NCI-H2029 treated with DMSO at 0.1 percent for 48 hours (cell line): ENCODE measurements at regions not wholly inside any gene's neighbourhood (a gene's known extent, or its start where the extent isn't known, plus 50 kb on each side); places are given as distances from the start of the nearest gene placed in this dataset.

Experiments
- DNase-seq: peaks from one replicate; lab custom pipeline; 2025; lab: John Stamatoyannopoulos, UW

DNA sequence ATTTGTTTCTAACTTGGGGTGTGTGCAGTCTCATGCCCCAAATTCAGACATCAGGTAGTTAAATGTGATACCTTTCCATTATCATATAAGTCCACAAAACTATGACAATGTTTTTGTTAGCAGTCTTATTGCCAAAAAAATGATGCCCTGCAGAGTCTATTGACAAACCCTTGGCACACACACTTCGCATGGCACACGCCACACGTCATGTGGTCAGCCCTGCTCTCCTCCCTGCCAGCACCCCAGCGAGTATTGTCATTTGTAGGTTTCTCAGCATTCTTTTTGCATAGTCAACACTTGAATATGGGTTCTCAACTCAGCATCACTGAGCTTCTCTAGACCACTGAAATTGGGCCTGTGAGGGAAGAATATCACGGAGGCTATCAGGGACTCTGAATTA is 356.0 kb downstream of the INHBA start:
- DNase-seq, result no peak

DNA sequence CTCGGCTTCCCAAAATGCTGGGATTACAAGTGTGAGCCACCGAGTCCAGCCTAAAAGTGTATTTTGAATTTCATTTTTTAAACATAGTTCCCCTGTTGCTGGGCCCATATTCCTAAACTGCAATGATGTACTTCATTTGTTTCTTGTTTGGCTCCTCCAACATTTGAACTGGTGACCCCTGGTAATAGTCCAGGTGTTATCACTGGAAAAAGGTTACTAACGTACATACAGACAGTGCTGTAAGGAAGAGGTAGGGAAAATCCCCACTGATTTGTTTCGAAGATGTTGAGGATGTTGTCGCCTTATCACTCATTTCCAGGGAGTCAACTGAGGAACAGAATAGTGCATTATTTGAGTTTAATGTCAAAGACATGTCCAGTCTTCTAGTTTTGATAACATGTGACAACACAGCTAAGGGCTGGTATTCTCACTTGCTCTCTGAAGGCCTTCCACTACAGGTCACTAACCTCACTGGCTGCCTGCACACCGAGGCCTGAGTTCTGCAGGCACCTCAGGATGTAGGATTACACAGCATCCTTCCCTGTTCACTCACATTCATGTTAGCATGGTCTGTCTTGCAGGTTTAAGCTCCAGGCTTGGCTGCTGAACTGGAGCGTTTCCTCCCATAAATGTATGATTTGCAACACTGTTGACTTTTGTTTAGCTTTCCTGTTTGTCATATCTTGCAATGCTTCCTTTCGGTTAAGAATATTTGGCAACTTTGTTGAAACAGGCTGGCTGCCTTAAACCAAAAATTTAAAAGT is 362.8 kb downstream of the INHBA start:
- DNase-seq, result no peak

DNA sequence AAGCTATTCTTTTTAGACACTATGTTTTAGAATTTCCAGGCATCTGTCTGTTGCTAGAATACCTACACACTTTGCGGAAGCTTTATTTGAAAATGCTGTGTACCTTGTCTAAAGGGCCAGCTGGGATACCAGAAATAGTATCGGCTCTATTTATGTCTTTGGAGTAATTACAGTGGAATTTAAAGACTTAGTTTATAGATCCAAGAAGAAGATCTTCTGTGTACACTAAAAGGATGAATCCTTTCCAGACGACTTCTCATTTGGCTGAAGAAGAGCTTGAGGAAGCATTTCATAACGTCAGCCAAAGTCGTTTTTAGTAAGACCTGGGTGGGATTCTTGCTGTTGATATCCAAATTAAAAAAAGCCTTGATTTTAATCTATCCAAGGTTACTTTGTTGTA is 365.9 kb downstream of the INHBA start:
- DNase-seq, result no peak

DNA sequence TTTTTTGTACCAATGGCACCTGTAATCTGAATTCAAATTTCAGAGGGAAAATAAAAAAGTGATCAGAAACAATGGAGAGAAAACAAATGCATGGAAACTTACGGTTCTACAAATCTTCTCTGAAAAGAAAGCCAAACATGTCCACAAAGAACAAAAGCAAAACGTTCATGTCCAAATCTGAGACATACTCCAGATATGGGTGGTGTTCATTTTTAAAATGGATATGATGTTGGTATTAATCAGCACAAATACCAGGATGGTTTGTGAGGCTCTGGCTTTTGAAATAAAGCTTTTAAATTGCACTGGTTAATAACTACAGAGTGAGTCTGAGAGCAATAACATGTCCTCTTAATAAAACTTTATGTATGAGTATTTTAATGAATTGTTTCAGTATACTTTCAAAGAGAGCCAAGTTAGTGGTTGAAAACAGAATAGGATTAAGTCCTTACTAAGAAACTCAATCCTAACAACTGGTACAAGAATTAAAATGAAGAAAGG is 366.4 kb downstream of the INHBA start:
- no peak for DNase-seq

DNA sequence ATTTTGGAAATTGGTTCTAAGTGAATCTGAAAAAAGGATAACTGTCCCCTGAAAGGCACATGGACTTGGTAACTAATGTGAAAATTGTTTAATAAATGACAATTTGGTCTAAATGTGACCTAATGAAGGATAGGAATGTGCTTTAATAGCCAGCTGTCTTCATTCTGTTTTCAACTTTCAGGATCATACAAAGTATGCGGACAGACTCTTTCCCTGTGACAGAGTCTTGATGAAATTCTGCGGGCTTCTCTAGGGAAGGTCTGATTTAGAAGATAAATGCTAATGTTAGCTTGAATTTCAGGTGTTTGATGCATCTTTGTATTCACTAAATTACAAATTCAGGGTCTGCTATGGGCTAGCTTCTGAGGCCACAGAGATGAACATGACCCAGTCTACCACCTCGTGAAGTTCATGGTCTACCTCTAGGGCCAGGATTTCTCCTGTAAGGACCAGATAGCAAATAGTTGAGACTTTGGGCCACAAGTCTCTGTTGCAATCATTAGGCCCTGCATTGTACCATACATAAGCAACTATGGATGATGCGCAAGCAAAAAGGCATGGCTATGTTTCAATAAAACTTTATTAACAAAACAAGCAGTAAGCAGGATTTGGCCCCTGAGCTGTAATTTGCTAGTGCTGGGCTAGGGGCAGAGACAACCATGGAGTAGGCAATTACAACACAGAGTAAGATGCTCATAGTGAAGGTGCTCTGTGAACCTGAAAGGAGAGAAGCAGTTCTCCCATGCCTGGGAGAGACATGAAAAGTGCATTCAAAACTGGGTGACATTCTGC is 368.6 kb downstream of the INHBA start:
- DNase-seq, result no peak

DNA sequence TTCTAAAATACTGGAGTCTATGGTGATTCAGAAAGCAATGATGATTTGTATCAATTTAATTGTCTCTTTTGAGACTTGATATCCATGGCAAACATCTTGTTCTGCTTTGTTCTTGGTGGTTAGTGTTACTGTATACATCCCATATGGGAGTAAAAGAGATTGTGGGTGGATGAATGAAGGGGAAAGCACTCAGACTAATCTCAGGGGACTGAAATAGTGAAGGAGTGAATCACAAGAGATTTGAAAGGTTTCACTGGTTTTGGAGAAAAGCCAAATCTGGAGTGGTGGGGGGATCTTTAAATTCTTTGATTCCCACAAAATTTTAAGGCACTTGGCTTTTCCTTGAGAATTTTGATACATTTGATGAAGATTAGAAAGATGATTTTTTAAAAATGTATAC is 369.4 kb downstream of the INHBA start:
- DNase-seq, result no peak

DNA sequence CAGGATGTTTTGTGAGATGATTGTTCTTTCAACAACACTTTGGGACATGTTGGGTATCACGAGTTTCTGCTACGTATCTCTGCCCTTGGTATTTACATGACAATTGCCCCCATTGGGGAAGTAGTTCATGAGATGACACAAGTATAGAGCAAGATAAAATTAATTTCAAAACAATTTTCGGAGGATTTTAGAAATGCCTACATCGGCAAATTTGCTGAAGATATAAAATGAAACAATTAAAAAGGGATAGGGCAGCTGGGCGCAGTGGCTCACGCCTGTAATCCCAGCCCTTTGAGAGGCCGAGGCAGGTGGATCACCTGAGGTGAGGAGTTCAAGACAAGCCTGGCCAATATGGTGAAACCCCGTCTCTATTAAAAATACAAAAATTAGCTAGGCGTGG is 371.7 kb downstream of the INHBA start:
- DNase-seq, result no peak

DNA sequence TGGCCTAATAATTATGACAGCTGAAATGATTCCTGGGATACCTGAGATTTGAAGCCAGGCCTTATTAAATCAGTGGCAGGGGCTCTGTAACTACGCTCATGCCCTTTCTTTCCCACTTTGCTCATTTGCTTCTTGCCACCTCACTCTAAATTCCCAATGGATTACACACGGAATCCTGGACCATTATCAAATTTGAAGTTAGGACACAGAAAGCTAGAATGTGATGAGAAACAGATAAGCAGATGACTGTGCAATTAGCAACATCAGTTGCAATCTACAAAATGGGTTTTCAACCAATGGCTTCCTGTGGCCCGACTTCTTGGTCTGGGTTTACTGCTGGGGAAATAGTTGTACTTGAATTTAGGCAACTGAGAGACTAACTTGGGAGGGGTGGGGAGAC is 374.3 kb downstream of the INHBA start:
- DNase-seq, result no peak

DNA sequence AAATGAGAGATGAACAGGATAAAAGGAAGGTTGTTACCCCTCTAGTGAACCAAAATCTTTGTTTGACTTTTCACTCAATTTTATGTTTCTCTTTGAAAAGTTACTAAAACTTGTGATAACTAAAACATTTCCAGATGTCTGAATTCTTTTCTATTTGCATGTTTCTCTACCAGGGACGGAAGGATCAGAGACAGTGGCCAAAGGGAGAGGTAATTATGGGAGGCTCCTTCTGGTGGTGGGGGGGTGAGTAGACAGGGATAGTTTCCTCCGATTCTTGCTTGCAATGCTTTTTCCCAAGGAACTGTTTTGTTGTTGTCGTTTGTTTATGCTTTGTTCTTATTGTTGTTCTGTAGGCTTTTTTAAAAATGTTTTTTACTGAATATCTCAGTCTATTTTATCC is 374.8 kb downstream of the INHBA start:
- DNase-seq, result no peak

DNA sequence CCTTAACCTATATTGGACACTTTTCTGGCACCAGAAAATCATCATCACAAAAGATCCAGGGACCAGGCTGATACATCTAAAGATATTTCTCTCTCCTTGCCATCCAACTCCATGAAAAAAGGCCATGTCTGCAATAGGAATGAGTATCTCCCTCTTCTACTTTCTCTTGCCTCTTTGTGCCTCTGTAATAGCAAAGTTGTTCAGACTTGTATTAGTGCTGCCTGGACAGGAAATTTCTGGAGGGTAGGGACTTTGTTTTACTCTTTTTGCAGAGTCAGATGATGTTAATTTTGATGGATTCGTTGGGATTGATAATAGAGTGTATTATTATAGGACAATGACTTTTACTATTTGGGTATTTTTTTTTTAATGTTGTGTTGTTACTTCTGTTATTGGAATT is 376.3 kb downstream of the INHBA start:
- DNase-seq, result no peak

DNA sequence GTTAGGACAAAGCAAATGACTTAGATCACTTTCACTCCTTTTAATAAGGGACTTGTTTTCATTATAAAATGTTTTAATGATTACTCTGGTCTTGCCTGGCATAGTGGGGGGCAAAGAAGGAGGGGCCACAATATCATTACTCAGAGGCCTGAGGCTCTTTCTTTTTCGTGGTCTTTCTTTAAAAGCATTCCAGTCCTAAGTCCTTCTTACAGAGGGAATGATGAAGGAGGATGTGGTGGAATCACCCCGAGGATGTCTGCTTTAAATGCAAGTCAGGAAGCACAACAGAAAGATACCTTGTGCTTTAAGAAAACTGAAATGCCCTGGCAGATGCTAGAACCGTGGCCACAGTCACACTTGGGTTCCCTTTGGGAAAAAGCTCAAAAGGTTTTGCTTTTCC is 379.1 kb downstream of the INHBA start:
- DNase-seq, result no peak

DNA sequence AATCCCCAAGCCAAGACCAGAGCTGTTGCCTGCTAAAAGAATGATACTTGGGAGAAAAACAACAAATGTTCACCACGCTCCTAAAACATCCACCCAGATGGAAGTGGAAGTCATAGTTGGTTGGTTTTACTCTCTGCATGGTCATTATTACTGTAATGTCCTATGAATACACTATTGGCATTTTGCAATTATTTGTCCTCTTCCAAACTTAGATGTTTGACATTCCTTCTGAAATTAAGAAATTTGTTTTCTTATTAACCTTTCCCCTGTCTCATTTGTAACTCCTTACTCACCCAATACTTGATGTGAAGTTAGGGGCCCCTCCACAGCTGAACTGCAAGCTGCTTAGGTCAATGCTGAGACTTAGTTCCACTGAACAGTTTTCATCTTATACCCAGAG is 383.3 kb downstream of the INHBA start:
- DNase-seq, result no peak

DNA sequence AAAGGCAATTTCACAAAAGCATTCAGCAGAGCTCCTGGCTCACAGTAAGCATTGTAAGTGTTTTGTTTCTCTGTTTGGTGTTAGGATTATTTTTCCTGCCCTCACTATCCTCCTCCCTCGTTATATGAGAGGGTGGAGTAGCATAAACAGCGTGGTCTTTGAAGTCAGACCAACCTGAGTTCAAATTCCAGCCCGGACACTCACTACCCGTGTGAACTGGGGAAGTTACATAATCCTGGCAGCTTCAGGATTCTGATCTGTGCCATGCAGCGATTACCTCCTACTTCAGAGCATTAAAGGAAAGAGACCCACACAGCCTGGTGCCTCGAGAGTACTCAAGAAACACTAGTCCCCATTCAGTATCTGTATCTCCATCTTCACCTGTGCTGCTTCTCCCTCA is 386.5 kb downstream of the INHBA start:
- no peak for DNase-seq

DNA sequence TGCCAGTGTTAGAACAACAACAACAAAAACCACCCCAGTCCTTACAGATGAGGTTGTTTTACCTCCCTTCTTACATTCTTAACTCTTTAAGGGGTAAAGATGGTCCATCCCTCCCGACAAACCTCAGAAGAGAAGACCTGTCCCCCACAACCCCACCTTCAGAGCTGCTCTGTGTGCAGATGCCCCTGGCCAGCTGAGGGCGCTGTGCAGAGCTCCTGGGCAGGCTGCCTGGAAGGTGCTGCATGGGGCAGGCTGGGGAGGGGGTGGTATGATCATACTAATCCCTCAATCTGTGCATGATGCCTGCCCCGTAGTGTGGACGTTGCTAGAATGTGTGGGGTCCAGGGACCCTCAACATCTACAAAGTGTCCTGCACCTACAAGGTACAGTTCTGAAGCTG is 387.1 kb downstream of the INHBA start:
- no peak for DNase-seq

DNA sequence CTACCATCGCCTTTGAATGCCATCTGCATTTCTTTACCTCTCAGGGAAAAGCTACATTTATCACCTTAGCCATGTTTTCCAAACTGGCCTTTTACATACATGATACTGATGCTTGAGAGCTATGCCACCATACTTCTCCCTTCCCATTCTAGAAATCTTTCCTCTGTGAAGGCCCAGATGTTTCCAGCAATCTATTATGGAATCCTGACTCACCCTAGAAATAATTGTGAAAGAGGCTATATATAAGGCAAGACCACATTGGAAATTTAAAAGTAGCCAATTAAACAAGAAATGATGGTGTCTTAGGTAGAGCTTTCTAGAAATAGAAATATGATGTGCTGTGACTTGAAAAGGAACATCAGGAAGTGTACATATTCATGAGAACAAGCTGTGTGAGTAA is 389.7 kb downstream of the INHBA start:
- no peak for DNase-seq

DNA sequence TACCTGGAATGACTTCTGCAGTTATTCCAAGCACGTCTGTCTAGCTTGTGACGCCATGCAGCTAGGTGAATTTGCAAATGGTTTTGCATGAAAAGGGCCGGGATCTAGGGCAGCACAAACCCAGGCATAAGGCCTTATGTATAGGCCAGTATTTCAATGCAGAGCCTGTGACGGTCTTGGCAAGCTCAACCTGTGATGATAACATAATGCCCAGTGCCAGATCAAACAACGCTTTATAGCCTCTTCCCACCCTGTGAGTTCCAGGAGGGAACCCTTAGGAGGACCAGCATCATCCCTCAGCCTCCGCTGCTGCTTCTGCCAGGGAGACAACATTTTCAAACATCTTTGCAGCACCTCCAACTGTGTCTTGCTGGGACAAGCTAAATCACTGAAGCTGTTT is 390.7 kb downstream of the INHBA start:
- no peak for DNase-seq

DNA sequence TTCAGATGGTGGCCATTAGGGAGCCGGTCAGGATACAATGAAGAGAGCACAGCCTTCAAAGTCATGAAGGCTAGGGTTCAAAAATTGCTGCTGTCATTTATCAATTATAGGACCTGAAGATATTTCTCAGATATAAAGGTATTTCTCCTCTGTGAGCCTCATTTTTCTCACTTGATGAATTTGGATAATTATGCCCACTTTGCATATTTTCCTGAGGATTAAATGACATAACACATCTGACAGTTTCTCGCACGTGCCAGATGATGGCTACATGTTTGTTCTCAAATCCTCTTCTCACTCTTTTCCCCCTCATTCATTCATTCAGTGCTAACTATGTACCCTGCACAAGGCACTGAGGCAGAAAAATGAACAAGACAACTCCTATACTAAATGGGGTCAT is 391.6 kb downstream of the INHBA start:
- no peak for DNase-seq

DNA sequence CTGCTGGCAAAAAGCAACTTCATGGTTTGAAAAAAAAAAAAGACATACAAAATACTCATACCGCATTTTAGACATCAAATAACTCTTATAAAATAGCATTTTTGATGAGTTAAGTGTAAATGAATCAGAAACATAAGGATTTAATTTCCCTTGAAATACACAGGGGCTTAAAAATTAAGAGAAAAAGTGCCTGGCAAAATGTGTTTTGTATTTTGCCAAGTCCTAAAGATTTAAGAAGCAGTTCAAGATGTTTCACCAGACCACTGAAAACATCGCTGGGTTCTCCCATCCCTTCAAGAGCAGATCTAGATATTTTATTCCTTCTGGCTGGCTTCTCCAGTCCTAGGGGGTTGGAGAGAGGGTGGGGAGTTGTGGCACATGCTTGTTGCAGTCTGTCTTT is 396.4 kb downstream of the INHBA start:
- no peak for DNase-seq

DNA sequence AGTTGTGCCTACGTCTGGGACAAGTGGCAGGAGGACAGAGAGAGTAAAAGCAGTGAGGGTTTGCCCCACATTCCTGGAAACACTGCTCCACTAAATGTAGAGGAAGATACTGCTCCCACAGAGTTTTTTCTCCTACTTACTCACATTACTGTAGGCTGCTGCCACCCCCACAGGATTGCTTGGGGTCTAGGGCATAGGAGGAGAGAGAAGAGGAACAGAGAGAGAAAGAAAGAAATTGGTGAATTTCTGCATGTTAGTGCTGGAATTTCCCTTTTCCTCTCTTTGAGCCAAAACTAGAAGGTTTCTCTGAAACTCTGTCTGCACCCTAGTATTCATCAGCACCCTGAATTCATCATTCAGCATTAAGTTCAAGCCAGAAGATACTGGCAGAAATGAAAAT is 397.9 kb downstream of the INHBA start:
- DNase-seq, result no peak

DNA sequence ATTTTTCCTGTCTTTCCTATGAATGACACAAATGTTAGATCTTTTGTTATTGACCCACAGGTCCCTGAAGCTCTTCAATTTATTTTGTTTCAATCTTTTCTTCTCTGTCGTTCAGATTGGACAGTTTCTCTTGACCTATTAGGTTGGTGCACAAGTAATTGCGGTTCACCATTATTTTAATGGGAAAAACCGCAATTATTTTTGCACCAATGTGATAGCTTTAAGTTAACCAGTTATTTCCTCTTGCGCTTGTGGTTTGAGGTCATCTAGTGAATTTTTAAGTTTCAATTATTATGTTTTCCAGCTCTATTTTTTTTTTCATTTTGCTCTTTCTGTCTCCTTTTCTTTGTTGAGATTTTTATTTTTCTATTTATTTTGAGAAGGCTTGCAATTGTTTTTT is 399.2 kb downstream of the INHBA start:
- no peak for DNase-seq

DNA sequence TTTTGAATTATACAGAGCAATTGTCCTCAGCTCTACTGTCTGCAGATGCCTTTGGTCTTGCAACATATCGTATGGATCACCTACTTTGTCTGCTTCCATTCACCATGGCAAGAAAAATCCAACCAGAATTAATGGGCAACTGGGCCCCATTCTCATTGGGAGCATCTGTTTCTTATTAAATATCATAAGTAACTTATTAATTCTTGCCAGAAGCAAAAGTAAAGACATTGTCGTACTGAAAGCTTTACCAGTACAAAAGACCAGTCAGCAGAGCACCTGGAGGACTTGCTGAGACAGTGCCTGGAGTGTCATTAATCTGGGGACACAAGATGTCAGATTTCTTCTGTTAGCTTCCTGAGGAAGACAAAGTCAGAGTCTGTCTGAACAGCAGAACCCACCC is 404.5 kb downstream of the INHBA start:
- DNase-seq, result no peak

DNA sequence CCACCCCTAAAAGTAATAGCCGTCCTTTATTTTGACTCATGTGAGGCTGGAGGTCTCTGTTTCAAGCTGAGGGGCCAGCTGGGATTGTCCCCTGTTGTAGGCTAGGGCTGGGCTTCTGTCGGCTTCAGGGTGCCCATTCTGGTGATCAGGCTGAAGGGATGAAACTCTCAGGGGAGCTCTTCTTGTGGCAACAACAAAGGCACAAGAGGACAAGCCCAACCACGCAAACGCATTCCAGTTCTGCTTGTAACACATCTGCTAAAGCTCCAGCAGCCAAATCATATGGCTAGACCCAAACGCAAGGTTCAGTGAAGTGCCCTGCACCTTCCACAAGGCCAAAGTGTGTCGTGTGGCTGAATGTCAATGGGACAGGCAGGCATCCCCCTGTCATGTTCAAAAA is 405.7 kb downstream of the INHBA start:
- no peak for DNase-seq

DNA sequence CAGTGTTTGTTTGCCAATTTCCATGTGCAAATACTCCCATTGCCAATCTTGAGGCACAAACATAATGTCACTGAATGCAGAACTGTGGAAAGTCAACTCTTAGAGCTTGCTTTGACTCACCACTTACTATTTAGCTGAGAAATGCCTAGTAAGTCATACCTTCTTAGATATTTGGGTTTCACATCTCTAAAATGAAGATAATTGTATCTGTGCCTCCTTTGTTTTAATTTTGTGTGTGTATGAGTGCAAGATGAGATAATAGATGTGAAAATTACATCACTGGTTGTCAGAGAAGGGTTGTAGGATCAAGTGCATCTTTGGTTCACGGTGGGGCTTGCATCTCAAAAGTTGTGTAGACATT is 407.5 kb downstream of the INHBA start:
- no peak for DNase-seq
